Gastroesophageal sphincter (tissue), 3 donors: ENCODE measurements at regions not wholly inside any gene's neighbourhood (a gene's known extent, or its start where the extent isn't known, plus 50 kb on each side); places are given as distances from the start of the nearest gene placed in this dataset.

Experiments used
- POLR2AphosphoS5 ChIP-seq: sonication (generic); formaldehyde crosslinking; IDR thresholded peaks from one replicate; pipeline ENCODE4 v1.6.1; 2017; ENCODE audit warnings: antibody characterized with exemption
- TF ChIP-seq, protein P1 (sequence below), 4 experiments: fragments of 200-600 bp in 2 of 4; fragments of 450-650 bp in 2 of 4; sonication (generic) in 1 of 4; IDR thresholded peaks; one replicate each; pipeline ENCODE4 v1.5.1; 2017 to 2019; ENCODE audit warnings: antibody characterized with exemption in 4 of 4, mild to moderate bottlenecking in 2 of 4, moderate library complexity in 2 of 4

GRCh38 chr4:123871341-123871740 is 474.7 kb downstream of the SPRY1 start:
- TF ChIP-seq, protein P1, sequence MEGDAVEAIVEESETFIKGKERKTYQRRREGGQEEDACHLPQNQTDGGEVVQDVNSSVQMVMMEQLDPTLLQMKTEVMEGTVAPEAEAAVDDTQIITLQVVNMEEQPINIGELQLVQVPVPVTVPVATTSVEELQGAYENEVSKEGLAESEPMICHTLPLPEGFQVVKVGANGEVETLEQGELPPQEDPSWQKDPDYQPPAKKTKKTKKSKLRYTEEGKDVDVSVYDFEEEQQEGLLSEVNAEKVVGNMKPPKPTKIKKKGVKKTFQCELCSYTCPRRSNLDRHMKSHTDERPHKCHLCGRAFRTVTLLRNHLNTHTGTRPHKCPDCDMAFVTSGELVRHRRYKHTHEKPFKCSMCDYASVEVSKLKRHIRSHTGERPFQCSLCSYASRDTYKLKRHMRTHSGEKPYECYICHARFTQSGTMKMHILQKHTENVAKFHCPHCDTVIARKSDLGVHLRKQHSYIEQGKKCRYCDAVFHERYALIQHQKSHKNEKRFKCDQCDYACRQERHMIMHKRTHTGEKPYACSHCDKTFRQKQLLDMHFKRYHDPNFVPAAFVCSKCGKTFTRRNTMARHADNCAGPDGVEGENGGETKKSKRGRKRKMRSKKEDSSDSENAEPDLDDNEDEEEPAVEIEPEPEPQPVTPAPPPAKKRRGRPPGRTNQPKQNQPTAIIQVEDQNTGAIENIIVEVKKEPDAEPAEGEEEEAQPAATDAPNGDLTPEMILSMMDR (IDR thresholded peaks at IDR 0.05), result no peak
- no peak for TF ChIP-seq POLR2AphosphoS5
